Chondrocyte (in vitro differentiated cells): ENCODE measurements at regions not wholly inside any gene's neighbourhood (a gene's known extent, or its start where the extent isn't known, plus 50 kb on each side); places are given as distances from the start of the nearest gene placed in this dataset.

ENCODE experiments used
- DNase-seq: peaks from one replicate; pipeline ENCODE4 v3.0.0; 2021; ENCODE audit warnings: mixed read lengths, low spot score
- H3K27ac Mint-ChIP-seq: one replicate; pipeline ENCODE4 v1.8.0; 2021; ENCODE audit warnings: mild to moderate bottlenecking, moderate library complexity, mixed read lengths; ENCODE audit not compliant: unreplicated experiment
- H3K27me3 Mint-ChIP-seq: 2 replicates; pipeline ENCODE4 v1.8.0; 2021; ENCODE audit warnings: low read depth, mixed read lengths
- H3K36me3 Mint-ChIP-seq: 2 replicates; pipeline ENCODE4 v1.8.0; 2021; ENCODE audit warnings: low read depth, mixed read lengths
- H3K4me1 Mint-ChIP-seq: 2 replicates; pipeline ENCODE4 v1.8.0; 2021; ENCODE audit warnings: low read depth, mild to moderate bottlenecking, mixed read lengths
- H3K4me3 Mint-ChIP-seq: one replicate; pipeline ENCODE4 v1.8.0; 2021; ENCODE audit warnings: mild to moderate bottlenecking, moderate library complexity, mixed read lengths; ENCODE audit not compliant: unreplicated experiment
- H3K9me3 Mint-ChIP-seq: 2 replicates; pipeline ENCODE4 v1.8.0; 2021; ENCODE audit warnings: low read depth, mixed read lengths
- CTCF ChIP-seq: fragments of 200-600 bp; sonication (generic); IDR thresholded peaks from 2 replicates; pipeline ENCODE4 v1.5.0; 2021; ENCODE audit warnings: antibody characterized with exemption, mild to moderate bottlenecking, moderate library complexity

- Mint-ChIP-seq H3K4me3 (no peak overlapping the region), H3K4me1 (peaks cover 62% of the 10 kb centered on the region), H3K27me3 (no peaks in the 10 kb centered on the region), H3K27ac (no peak overlapping the region), H3K36me3 (peaks cover 4% of the 10 kb centered on the region), H3K9me3 (peaks cover 8% of the 10 kb centered on the region)
- no peak for DNase-seq
- no peak for TF ChIP-seq CTCF
Observed at GRCh38 chr1:60959701-60960100, 122.7 kb upstream of the NFIA start.

- no peak overlapping the region for H3K4me3 Mint-ChIP-seq
- TF ChIP-seq CTCF = no peak
- no peaks in the 10 kb centered on the region for H3K36me3 Mint-ChIP-seq
- no peak for DNase-seq
- no peaks in the 10 kb centered on the region for H3K27me3 Mint-ChIP-seq
- no peak overlapping the region for H3K27ac Mint-ChIP-seq
- peaks cover 6% of the 10 kb centered on the region for H3K9me3 Mint-ChIP-seq
- H3K4me1 Mint-ChIP-seq = peaks cover 48% of the 10 kb centered on the region
Observed at GRCh38 chr1:60958001-60958400, 124.4 kb upstream of the NFIA start.

- H3K9me3 Mint-ChIP-seq = peaks cover 6% of the 10 kb centered on the region
- no peak overlapping the region for H3K27ac Mint-ChIP-seq
- DNase-seq = no peak
- H3K4me1 Mint-ChIP-seq = peaks cover 33% of the 10 kb centered on the region
- no peaks in the 10 kb centered on the region for H3K27me3 Mint-ChIP-seq
- TF ChIP-seq CTCF = no peak
- H3K36me3 Mint-ChIP-seq = no peaks in the 10 kb centered on the region
- no peak overlapping the region for H3K4me3 Mint-ChIP-seq
Observed at GRCh38 chr1:60956520-60956919, 125.8 kb upstream of the NFIA start.

GRCh38 chr1:60952612-60953111, 129.7 kb upstream of the NFIA start:
- Mint-ChIP-seq H3K9me3 (peaks cover 6% of the 10 kb centered on the region), H3K36me3 (no peaks in the 10 kb centered on the region), H3K4me3 (no peak overlapping the region), H3K27ac (no peak overlapping the region), H3K27me3 (no peaks in the 10 kb centered on the region), H3K4me1 (peaks cover 12% of the 10 kb centered on the region)
- no peak for TF ChIP-seq CTCF
- no peak for DNase-seq

- peaks cover 6% of the 10 kb centered on the region for H3K9me3 Mint-ChIP-seq
- H3K27me3 Mint-ChIP-seq = no peaks in the 10 kb centered on the region
- peaks cover 5% of the 10 kb centered on the region for H3K4me1 Mint-ChIP-seq
- H3K36me3 Mint-ChIP-seq = no peaks in the 10 kb centered on the region
- no peak for DNase-seq
- H3K27ac Mint-ChIP-seq = no peak overlapping the region
- TF ChIP-seq CTCF = no peak
- no peak overlapping the region for H3K4me3 Mint-ChIP-seq
Observed at GRCh38 chr1:60950224-60951063, 131.9 kb upstream of the NFIA start.
